ENCODE measurements at regions not wholly inside any gene's neighbourhood (a gene's known extent, or its start where the extent isn't known, plus 50 kb on each side); places are given as distances from the start of the nearest gene placed in this dataset.

GRCh38 chr14:98927986-98928385 lies 344.0 kb downstream of the BCL11B start:
- Mint-ChIP-seq H3K4me1 (peaks cover 17 to 21% of the 10 kb centered on the region in 2 donors), H3K9me3 (no peaks in the 10 kb centered on the region), H3K36me3 (no peaks in the 10 kb centered on the region), H3K4me3 (no peak overlapping the region), H3K27me3 (ENCODE audit: low read depth in 2 of 2) (peaks cover 14 to 22% of the 10 kb centered on the region in 2 donors), H3K27ac (no peak overlapping the region)
- DNase-seq (no peak), ATAC-seq (no peak)
- no peaks in the 10 kb centered on the region for H3K36me3 ChIP-seq (ENCODE audit: control insufficient read depth, insufficient read depth, low read length)
- no peak overlapping the region for H3K27ac ChIP-seq (ENCODE audit: low read length)
- no peak overlapping the region for H3K4me3 ChIP-seq (ENCODE audit: low read length)
- H3K27me3 ChIP-seq (ENCODE audit: control insufficient read depth, insufficient read depth, low read length) = no peaks in the 10 kb centered on the region
- WGBS (ENCODE audit: insufficient coverage) = 89% methylated on average over 9 of the region's 9 CpGs
- no peaks in the 10 kb centered on the region for H3K9me3 ChIP-seq (ENCODE audit: control insufficient read depth, insufficient read depth, low read length)
- peaks cover 19% of the 10 kb centered on the region for H3K4me1 ChIP-seq (ENCODE audit: control insufficient read depth, insufficient read depth, low read length)
- intact Hi-C loops (cut with micrococcal nuclease) = no loop called here
- TF ChIP-seq CTCF (IDR thresholded peaks at IDR 0.05) = no peak

- TF ChIP-seq CTCF (IDR thresholded peaks at IDR 0.05) = no peak
- no peak overlapping the region for H3K4me3 ChIP-seq (ENCODE audit: low read length)
- no peak overlapping the region for H3K27ac Mint-ChIP-seq
- no peaks in the 10 kb centered on the region for H3K9me3 ChIP-seq (ENCODE audit: control insufficient read depth, insufficient read depth, low read length)
- no peaks in the 10 kb centered on the region for H3K27me3 ChIP-seq (ENCODE audit: control insufficient read depth, insufficient read depth, low read length)
- H3K27ac ChIP-seq (ENCODE audit: low read length) = no peak overlapping the region
- no peak overlapping the region for H3K4me3 Mint-ChIP-seq
- peaks cover 16 to 21% of the 10 kb centered on the region in 2 donors for H3K27me3 Mint-ChIP-seq (ENCODE audit: low read depth in 2 of 2)
- H3K36me3 Mint-ChIP-seq = no peaks in the 10 kb centered on the region
- ATAC-seq (no peak), DNase-seq (no peak)
- no peaks in the 10 kb centered on the region for H3K9me3 Mint-ChIP-seq
- no peaks in the 10 kb centered on the region for H3K36me3 ChIP-seq (ENCODE audit: control insufficient read depth, insufficient read depth, low read length)
- WGBS (ENCODE audit: insufficient coverage) = 88% methylated on average over 8 of the region's 8 CpGs
- intact Hi-C loops (cut with micrococcal nuclease) = no loop called here
- peaks cover 20 to 22% of the 10 kb centered on the region in 2 donors for H3K4me1 Mint-ChIP-seq
- peaks cover 21% of the 10 kb centered on the region for H3K4me1 ChIP-seq (ENCODE audit: control insufficient read depth, insufficient read depth, low read length)
Measured at GRCh38 chr14:98928418-98928817, 343.6 kb downstream of the BCL11B start.

GRCh38 chr14:98931126-98931525 lies 340.9 kb downstream of the BCL11B start:
- no peak for TF ChIP-seq CTCF (IDR thresholded peaks at IDR 0.05)
- no peak for ATAC-seq
- H3K4me1 Mint-ChIP-seq = peaks cover 20 to 27% of the 10 kb centered on the region in 2 donors
- no peak overlapping the region for H3K27ac Mint-ChIP-seq
- no peaks in the 10 kb centered on the region for H3K9me3 ChIP-seq (ENCODE audit: control insufficient read depth, insufficient read depth, low read length)
- peaks cover 20 to 36% of the 10 kb centered on the region in 2 donors for H3K27me3 Mint-ChIP-seq (ENCODE audit: low read depth in 2 of 2)
- peaks cover 21% of the 10 kb centered on the region for H3K4me1 ChIP-seq (ENCODE audit: control insufficient read depth, insufficient read depth, low read length)
- H3K36me3 ChIP-seq (ENCODE audit: control insufficient read depth, insufficient read depth, low read length) = no peaks in the 10 kb centered on the region
- no peak overlapping the region for H3K27ac ChIP-seq (ENCODE audit: low read length)
- H3K36me3 Mint-ChIP-seq = no peaks in the 10 kb centered on the region
- no peak overlapping the region for H3K4me3 ChIP-seq (ENCODE audit: low read length)
- no peaks in the 10 kb centered on the region for H3K9me3 Mint-ChIP-seq
- no peak overlapping the region for H3K4me3 Mint-ChIP-seq
- intact Hi-C loops (cut with micrococcal nuclease) = no loop called here
- no peak for DNase-seq
- no peaks in the 10 kb centered on the region for H3K27me3 ChIP-seq (ENCODE audit: control insufficient read depth, insufficient read depth, low read length)

GRCh38 chr14:98931911-98932310 lies 340.1 kb downstream of the BCL11B start:
- no peaks in the 10 kb centered on the region for H3K36me3 Mint-ChIP-seq
- H3K9me3 Mint-ChIP-seq = no peaks in the 10 kb centered on the region
- H3K27me3 Mint-ChIP-seq (ENCODE audit: low read depth in 2 of 2) = peaks cover 25 to 42% of the 10 kb centered on the region in 2 donors
- H3K9me3 ChIP-seq (ENCODE audit: control insufficient read depth, insufficient read depth, low read length) = no peaks in the 10 kb centered on the region
- no peaks in the 10 kb centered on the region for H3K36me3 ChIP-seq (ENCODE audit: control insufficient read depth, insufficient read depth, low read length)
- 44% methylated on average over 8 of the region's 8 CpGs for WGBS (ENCODE audit: insufficient coverage)
- no peaks in the 10 kb centered on the region for H3K27me3 ChIP-seq (ENCODE audit: control insufficient read depth, insufficient read depth, low read length)
- peak overlapping the region in 1 of 2 donors; percentile 54 for H3K27ac Mint-ChIP-seq
- peaks cover 21% of the 10 kb centered on the region for H3K4me1 ChIP-seq (ENCODE audit: control insufficient read depth, insufficient read depth, low read length)
- H3K4me1 Mint-ChIP-seq = peaks cover 20 to 27% of the 10 kb centered on the region in 2 donors
- peak overlapping the region; percentile 42 for H3K4me3 Mint-ChIP-seq
- TF ChIP-seq CTCF (IDR thresholded peaks at IDR 0.05) = no peak
- H3K27ac ChIP-seq (ENCODE audit: low read length) = no peak overlapping the region
- intact Hi-C loops (cut with micrococcal nuclease) = no loop called here
- H3K4me3 ChIP-seq (ENCODE audit: low read length) = no peak overlapping the region
- ATAC-seq (peak; percentile 64 to 96 (median 80)), DNase-seq (peak in 1 of 2 donors; percentile 88)
